Muscle of back (tissue), 3 donors: ENCODE measurements at regions not wholly inside any gene's neighbourhood (a gene's known extent, or its start where the extent isn't known, plus 50 kb on each side); places are given as distances from the start of the nearest gene placed in this dataset.
A peak's percentile ranks its signal among the peaks of the same experiment; 100 is the strongest.
"Not testable (repeated sequence)": the region's sequence is repeated elsewhere in the genome, so short reads cannot be mapped to it uniquely, and the experiment has no call there.

Experiments
- DNase-seq, 3 donors: peaks; one replicate each; pipeline versions ENCODE4 v3.0.0 to v3.0.0-alpha.2; 2013

DNA sequence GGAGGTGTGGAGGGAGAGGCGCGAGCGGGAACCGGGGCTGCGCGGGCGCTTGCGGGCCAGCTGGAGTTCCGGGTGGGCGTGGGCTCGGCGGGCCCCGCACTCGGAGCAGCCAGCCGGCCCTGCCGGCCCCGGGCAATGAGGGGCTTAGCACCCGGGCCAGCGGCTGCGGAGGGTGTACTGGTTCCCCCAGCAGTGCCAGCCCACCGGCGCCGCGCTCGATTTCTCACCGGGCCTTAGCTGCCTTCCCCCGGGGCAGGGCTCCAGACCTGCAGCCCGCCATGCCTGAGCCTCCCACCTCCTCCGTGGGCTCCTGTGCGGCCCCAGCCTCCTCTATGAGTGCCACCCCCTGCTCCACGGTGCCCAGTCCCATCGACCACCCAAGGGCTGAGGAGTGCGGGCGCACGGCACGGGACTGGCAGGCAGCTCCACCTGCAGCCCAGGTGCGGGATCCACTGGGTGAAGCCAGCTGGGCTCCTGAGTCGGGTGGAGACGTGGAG, 141.4 kb downstream of the SPRY1 start:
- DNase-seq = not testable (repeated sequence)

DNA sequence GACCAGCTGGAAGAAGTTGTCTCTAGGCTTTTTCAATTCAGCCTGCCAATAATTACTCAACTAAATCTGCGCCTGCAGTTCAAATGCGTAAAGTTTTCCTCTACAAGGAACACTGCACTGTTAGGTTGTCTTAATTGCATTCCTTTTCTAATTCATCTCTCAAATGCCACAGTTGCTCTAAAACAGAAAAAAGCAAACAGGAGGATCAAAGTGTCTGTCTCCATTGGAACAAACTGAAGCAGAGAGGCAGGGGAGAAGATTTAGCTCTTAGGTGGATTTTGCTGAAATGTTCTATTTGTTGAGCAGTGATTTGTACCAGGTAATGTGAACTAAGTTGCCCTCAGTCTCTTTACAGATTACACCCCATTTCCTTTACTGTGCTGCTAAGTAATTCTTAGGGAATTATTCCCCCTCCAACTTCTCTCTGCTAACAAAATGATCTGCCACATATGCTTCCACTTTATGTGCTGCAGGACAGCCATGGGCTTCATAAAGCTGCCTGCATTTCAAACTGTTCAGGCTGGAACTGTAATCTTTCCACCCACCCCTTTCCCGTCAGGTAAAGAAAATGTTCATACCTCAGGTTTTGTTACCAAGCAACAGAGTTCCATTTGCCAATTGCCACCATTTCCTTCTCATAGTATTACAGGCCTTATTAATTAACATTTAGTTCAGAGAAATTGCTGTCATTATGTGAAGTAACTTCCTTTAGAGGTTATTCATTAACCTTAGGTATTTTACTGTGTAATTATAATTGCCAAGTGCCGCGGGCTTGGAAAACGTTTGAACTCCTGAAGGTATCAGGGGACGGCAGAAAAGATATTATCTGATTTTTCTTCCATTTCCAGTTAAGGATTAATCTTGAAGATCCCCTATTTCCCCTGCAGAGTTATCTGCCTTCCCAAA, 149.3 kb downstream of the SPRY1 start:
- DNase-seq = peak in 2 of 3 donors; percentile 55 to 75

- peak in 1 of 3 donors; percentile 26 for DNase-seq
Observed at GRCh38 chr4:123546573-123547060, 150.0 kb downstream of the SPRY1 start.

GRCh38 chr4:123547216-123548165, 150.9 kb downstream of the SPRY1 start:
- peak in 1 of 3 donors; percentile 29 for DNase-seq

GRCh38 chr4:123553279-123553678, 156.7 kb downstream of the SPRY1 start:
- no peak for DNase-seq

- DNase-seq = peak in 1 of 3 donors; percentile 37
Observed at GRCh38 chr4:123553733-123554637, 157.4 kb downstream of the SPRY1 start.

DNA sequence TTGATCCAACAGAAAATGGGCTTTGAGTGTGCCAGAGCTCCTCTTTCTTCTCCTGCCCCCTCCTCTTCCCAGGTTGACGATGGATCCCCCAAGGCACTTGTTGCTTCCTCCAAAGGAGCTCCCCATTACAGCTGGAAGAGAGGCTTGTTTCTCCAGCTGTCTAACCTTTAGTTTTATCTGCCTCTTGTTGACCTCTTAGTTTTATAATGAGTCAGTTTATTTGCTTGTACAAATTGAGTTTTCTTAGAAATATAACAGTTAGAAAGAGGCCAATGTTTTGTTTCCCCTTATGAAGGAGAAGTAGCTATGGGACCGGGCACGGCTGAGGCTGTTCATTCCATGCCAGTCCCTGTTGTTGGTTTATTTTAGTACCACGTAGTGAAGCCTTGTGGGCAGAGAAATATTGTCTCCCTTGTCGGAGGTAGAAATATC, 158.2 kb downstream of the SPRY1 start:
- DNase-seq = peak; percentile 24 to 83 (median 70)

DNA sequence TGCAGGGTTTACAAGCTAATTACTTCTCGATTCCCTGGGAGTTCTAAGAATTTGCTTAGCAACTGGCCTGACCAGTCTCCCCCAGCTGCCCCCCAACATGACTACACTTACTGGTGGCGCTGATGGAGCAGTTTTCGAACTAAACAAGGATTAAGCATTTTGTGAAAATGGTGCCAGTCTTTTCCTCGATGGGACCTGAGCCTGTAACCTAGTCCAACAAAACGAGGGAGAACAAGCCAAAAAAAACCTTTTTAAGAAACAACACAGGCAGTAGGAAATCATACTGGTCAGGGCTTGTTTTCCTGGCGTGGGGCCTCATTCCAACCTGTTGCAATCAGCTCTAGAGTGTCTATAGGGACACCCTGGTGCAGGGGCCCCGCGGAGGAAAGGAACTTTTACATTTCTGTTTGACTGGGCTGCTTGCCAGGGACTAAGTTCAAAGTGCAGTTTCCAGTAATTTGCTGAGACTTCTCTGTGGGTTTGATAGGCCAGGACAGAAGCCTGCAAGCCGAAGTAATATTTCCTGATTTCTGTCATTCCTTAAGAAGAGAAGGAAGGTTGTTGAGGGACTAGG, 158.7 kb downstream of the SPRY1 start:
- DNase-seq = peak; percentile 87 to 94 (median 88)

- DNase-seq = peak in 1 of 3 donors; percentile 73
Observed at GRCh38 chr4:123555807-123556273, 159.2 kb downstream of the SPRY1 start.

GRCh38 chr4:123556526-123556925, 159.9 kb downstream of the SPRY1 start:
- no peak for DNase-seq

DNA sequence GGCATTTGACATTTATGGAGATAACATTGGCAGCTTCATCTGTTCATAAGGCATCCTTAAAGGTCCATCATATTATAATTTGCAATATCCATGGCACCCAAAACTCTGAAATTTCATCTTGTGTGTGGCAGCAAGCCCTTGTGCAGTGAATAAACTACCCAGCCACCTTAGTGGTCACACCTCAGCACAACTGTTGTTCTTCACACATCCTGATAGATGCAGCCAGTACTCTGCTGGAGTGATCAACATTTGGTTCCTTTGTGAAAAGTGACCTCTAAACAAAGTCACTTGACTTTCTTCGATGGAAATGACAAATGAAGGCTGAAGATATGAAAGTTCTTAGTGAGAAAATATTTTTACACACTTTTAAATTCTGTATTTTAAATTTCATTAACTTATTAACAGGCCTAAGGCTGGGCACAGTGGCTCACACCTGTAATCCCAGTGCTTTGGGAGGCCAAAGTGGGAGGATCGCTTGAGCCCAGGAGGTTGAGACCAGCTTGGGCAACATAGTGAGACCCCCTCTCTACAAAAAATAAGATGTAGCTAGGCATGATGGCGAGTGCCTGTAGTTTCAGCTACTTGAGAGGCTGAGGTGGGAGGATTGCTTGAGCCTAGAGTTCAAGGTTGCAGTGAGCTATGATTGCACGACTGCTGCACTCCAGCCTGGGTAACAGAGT, 161.4 kb downstream of the SPRY1 start:
- DNase-seq = no peak

- no peak for DNase-seq
Observed at GRCh38 chr4:123558865-123559264, 162.3 kb downstream of the SPRY1 start.

DNA sequence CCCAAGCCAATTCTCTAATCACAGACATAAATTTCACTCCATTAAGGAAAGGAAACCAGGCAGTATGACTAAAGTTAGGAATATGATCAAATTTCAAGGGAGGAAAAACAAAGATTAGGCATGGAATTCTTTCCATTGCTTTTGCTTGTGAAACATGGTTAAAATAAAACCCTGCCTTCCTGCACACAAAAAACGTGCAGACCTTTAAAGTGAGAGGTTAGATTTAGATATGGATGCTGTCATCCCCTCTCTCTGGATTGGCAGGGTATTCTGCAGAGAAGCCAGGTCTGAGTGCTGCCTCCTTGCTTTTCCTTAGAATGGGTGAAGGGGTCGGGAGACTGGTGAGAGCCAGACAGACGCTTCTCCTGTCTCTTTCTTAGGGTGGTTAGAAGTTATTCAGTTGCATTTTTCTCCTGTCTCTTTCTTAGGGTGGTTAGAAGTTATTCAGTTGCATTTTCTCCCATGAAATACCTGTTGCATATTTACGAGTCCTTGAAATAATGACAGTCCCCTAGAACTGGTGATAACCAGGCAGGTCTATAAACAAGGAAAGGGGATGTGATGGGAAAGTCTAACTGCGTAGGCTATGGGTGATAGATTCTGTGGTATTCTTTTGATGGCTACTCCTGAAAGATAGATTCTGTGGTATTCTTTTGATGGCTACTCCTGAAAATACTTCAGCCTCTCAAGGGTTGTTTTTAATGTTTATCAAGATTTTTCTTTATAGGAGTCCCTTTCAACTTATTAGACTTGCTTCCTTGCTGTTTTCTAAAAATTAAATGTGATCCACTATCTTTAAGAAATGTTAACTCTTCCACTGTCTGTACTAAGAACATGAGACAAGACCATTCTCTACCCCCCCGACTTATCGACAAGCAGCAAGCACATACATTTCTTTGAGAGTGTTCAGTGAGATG, 163.6 kb downstream of the SPRY1 start:
- peak in 2 of 3 donors; percentile 45 to 58 for DNase-seq

- no peak for DNase-seq
Observed at GRCh38 chr4:123561525-123561924, 164.9 kb downstream of the SPRY1 start.

DNA sequence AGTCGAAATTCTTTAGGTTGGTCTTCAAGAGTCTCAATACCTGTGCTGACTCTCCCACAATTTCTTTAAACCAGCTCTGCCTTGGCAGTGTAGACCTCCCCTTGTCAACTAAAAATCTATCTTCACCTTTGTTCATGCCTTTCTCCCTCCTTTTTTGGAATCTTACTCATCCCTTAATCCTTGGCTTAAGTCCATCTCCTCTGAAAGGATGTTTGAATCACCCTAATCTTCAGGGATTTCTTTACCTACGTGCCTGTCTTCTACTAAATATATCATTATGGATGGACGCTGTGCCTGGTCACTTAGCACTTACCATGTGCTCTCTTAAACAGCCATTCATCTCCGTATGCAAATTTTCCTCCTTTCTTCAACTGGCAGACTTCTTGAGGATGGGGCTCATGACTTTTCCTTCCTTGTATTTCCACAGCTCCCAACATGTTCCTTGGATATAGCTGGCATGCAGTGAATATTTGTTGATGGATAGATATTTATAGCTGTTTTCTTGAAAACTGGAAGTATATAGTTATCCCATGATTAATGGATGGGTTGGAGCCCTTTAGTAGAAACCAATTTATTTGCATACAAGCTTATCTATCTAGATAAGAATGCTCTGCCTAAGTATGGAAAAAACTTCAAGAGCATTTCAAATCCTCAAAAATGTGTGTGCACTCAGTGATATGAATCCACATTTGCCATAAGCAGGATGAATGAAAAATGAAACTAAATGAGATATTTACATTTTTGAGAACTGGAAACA, 166.6 kb downstream of the SPRY1 start:
- DNase-seq = no peak

GRCh38 chr4:123564758-123565346, 168.3 kb downstream of the SPRY1 start:
- DNase-seq = peak in 1 of 3 donors; percentile 46

DNA sequence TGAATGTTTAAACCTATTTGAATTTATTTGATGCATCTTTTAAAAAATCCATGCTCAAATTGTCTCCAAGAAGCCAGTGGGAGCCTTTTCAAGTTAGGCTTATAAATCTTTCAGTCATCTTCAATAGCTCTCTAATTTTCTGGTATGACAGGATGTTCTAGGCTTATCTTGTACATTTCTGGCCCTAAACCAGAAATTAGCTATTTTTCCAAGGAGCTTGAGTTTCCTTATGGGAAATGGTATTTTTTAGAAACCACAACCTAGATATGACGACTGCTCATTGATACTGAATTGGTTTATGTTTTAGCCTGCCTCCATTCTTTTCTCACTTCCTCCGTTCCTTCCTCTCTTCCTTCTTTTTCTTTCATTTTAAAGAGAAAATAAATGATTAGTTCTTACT, 172.3 kb downstream of the SPRY1 start:
- DNase-seq = no peak
